ENCODE measurements at regions not wholly inside any gene's neighbourhood (a gene's known extent, or its start where the extent isn't known, plus 50 kb on each side); places are given as distances from the start of the nearest gene placed in this dataset.
"Not testable (repeated sequence)": the region's sequence is repeated elsewhere in the genome, so short reads cannot be mapped to it uniquely, and the experiment has no call there.

DNA sequence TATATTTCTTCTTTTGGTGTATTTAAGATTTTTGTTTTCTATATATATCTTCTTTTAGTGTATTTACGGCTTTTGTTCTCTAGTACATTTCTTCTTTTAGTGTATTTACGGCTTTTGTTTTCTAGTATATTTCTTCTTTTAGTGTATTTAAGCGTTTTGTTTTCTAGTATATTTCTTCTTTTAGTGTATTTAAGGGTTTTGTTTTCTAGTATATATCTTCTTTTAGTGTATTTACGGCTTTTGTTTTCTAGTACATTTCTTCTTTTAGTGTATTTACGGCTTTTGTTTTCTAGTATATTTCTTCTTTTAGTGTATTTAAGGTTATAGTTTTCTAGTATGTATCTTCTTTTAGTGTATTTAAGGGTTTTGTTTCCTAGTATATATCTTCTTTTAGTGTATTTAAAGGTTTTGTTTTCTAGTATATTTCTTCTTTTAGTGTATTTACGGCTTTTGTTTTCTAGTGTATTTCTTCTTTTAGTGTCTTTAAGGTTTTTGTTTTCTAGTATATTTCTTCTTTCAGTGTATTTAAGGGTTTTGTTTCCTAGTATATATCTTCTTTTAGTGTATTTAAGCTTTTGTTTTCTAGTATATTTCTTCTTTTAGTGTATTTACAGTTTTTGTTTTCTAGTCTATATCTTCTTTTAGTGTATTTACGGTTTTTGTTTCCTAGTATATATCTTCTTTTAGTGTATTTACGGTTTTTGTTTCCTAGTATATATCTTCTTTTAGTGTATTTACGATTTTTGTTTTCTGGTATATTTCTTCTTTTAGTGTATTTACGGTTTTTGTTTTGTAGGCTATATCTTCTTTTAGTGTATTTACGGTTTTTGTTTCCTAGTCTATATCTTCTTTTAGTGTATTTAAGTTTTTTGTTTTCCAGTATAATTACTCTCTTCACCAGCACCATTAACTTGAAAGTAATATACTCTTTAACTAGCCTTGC is 249.4 kb downstream of the SHOX start:
- DNase-seq = not testable (repeated sequence)

DNA sequence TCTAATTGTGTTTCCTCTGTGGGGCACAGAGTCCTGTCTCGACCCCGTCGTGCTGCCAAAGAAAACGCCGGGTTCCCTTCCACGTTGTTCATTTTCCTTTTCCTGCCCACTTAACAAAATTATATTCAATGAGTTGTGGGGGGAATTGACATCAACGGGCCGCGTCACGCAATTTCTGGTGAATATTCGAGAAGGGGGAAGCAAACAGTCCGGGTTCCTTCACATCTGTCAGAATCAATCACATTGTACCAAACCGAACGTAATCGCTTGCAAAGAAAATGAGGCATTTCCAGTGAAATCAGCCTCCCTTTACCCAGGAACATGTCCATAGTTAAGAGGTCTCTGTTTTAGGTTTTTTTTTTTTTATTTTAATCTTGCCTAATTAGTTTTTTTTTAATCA is 243.5 kb downstream of the SHOX start:
- no peak for DNase-seq

DNA sequence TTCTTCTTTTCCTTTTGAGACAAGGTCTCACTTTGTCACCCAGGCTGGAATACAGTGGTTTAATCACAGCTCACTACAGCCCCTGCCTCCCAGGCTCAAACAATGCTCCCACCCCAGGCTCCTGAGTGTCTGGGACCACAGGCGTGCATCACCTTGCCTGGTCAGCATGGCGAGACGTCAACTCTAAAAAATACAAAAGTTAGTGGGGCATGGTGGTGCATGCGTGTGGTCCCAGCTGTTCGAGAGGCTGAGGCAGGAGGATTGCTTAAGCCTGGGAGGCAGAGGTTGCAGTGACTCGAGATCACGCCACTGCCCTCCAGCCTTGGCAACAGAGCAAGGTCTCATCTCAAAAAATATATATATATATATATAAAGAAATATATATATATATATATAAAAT is 242.4 kb downstream of the SHOX start:
- no peak for DNase-seq

DNA sequence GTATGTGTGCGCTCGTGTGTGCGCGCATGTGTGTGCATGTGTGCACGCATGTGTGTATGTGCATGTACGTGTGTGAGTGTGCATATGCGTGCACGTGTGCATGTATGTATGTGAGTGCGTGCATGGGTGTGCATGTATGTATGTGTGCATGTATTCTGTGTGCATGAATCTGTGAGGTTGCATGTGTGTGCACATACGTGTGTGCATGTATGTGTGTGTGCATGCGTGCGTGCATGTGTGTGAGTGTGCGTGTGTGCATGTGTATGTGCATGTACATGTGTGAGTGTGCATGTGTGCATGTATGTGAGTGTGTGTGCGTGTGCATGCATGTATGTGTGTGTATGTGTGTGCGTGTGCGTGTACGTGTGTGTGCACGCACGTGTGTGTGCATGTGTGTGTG is 241.5 kb downstream of the SHOX start:
- DNase-seq = no peak

DNA sequence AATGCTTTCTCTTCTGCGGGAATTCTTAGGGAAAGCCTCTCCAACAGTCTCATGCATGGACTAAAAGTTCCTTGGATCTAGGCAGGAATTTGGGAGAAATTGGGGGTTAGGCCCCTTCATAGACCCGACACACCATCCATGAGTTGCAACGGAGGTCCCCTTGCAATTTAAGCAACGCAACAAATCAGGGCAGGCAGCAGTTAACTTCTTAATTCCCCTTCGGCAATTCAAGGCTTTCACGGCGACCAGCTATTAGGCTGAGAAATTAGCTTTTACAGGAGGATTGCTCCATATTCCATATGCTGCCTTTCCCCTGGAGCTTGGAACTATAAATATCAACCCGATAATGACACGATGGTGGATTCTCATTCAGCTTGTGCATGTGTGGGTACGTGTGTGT is 241.0 kb downstream of the SHOX start:
- no peak for DNase-seq

DNA sequence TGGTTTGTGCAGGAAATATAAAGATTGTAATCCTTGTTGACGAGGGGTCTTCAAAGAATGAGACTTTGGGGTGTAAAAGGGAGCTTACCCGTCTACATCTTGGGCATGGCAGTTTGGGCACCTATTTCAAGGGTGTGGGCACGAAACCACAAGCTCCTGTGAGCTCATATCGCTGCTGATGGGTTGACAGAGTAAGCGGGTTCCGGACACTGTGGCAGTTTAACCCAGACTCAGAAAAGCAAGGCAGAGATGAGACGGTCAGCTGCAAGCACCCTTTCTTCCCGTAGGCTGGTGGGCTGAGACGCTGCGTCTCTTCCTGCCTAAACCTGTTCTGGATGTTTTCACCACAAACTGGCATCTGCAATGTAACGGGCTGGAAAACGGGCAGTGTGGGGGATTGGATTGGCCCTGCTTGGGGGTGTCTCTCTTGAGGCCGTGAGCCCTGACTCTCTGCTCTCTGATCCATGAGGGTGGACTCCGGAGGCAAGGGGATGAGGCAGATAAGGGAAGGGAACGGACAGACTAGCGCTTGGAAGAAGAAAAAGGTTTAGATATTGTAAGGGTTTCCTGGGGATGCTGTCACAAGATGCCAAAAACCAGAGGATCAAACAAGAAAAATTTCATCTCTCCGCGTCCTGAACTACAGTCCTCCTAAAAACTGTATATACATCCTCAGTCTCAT is 237.5 kb downstream of the SHOX start:
- DNase-seq = no peak

DNA sequence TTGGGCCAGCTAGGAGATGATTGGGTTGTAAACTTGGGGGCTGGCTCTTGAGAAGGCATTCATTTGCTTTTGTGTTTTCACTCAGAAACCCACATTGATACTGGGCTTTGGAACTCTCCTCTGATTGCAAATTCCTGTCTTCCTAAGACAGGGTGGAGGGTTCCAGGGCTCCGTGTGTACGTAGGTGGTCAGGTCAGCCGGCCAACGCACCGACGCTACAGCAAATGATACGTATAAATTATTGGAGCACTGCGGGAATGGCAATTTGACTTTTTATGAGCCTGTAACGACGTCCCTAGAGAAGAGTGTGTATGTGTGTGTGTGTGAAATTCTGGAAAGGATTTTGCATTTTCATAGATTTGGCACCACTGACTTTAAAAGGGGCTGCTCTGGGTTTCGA is 236.9 kb downstream of the SHOX start:
- DNase-seq = no peak

DNA sequence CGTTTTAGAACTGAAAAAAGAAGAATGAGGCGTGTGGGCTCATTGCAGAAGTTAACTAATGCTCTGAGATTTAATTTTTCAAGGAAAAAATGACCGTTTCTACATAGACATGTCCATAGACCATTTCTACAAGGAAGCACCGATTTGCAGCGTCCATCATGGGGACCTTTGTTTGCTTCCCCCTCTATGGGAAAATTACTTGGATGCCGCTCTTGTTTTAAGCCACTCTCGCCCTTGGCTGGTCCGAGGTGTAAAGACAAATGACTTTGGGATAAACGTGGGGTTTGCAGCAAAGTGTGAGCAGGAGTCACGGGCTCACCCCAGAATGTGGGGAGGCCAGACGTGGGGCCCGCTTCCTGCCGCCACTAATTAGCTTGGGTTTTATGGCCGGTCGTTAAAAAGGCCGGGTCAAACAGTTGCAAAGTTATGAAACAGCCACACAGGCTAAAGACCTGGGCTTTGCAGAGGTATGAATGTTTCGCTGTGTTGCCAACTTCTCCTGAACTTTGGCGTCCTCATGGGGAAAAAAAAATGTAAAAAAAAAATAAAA is 235.9 kb downstream of the SHOX start:
- no peak for DNase-seq

DNA sequence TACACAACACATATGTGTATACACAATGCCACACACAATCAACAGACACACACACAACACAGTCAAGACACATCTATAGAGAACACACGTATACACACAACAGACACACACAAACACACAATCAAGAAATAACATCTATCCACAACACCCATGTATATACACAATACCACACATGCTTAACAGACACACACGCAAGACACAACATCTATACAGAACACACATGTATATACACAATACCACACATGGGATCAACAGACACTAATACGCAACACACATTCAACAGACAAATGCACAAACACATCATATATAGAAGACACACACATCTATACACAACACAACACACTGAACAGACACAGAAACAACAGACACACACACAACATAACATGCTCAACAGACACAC is 234.8 kb downstream of the SHOX start:
- no peak for DNase-seq

DNA sequence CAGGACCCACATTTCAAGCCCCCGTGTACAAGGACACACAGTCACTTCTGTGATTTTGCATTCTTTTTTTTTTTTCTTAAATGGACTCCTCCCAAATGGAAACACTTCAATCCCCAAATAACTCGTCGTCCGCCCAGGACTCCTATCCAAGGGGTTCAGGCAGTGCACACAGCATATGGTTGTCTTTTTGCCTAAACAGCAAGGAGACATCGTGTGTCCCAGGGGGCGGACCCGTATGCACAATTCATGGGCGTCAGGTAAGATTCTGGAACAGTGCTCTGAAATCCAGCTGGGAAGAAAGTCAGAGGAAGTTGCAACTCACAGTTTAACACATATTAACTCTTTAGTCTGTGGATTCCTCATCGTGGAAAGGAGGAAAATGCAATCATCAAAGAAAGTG is 231.3 kb downstream of the SHOX start:
- no peak for DNase-seq

DNA sequence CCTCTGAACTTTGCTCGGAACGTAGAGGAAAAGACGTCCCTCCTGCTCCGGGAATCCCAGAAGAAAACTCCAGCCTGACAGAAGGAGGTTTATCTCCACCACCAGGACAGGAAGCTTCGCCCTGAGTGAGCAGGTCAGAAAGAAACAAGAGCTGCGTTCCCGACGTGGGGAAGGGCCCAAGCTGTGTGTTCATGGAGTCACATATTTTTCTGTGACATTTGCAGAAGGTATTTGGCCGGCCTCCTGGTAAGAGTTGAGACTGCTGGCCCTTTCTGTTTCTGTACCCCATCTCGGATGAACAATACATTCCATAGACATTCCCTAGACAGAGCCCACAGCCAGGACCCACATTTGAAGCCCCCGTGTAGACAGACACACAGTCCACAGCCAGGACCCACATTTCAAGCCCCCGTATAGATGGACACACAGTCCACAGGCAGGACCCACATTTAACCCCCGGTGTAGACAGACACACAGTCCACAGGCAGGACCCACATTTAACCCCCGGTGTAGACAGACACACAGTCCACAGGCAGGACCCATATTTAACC is 230.8 kb downstream of the SHOX start:
- DNase-seq = no peak

DNA sequence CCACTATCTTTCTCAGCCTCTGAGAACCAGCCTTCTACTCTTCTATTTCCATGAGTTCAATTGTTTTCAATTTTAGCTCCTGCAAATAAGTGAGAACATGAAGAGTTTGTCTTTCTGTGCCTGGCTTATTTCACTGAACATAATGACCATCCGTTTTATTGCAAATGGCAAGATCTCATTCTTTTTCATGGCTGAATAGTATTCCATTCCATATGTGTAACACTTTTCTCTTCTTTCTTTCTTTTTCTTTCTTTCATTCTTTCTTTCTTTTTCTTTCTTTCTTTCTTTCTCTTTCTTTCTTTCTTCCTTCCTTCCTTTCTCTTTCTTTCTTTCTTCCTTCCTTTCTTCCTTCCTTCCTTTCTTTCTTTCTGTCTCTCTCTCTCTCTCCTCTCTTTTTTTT is 228.7 kb downstream of the SHOX start:
- DNase-seq = no peak

DNA sequence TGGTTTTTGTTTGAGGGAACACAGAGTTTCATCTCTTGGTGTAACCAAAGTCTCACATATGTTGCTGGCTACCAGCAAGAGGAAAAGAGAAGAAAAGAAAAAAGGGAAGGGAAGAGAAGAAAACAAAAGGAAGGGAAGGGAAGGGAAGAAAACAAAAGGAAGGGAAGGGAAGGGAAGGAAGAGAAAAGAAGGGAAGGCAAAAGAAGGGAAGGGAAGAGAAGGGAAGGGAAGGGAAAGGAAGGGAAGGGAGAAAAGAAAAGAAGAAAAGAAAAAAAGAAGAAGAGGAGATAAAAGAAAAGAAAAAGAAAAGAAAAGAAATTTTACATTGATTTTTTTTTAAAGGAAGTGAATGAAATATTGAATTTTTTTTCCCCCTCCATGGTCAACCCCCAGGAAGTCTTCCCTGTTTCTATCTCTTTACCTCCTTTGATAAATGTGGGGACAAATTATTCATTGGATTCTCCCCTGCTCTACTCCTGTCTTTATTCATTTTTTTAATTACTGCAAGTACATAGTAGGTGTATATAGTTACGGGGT is 228.0 kb downstream of the SHOX start:
- no peak for DNase-seq

DNA sequence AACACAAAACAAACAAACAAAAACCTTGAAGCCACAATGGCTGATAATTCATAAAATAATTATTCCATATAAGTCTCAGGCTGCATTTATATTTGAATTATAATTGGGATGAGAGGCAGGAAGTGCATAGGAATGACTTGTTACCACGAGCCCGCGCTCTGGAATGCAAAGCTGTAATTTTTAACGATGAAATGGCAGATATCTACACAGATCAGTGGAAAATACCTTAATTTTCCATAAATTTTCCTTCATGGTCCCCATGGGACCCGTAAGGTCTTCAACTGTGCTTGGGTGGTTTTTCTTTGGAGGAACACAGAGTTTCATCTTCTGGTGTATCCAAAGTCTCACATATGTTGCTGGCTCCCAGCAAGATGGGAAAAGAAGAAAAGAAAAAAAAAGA is 226.8 kb downstream of the SHOX start:
- DNase-seq = no peak

DNA sequence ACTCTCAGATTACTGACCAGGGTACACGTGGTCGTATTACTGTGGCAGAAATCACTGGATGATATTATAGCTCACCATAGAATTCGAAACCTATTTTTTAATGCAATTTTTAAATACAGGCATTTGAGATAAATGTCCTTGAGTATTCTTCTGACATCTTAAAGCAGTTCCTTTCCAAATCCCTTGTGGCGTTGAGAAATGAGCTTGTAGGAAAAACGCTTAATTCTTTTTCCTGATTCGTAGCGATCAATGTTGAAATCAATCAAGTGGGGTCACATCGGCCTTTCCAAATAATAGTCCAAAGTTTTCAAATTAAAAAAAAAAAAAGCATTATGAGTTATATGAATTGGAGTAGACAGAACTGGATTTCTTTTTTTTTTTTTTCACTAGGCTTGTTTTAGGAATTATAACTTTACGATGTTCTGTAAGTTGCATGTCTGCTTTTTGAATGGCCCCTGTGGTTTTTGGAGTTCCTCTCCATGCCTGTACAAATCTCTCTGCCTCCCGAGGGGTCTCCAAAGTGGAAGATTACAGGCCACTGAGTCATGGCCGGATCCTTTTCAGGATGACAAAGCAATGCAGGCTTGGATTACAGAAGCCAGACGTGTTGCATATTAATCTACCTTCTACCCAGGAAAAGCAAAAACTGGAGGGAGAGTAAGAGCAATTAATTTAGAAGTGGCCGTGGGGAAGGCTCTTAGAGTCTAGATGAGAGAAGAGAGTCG is 226.1 kb downstream of the SHOX start:
- no peak for DNase-seq

DNA sequence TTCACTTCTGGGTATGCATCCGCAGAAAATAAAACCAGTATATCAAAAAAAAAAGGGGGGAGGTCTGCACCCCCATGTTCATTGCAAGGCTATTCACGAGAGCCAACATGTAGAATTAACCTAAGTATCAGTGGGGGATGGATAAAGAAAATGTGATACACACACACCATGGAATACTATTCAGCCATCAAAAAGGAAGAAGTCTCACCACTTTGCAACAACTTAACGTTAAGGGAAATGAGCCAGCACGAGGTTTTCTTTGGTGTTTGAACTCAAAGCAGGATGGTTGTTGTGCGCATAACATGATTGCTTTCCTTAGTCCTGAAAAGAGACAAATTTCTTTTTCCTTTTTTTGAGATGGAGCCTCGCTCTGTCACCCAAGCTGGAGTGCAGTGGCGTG is 222.7 kb downstream of the SHOX start:
- DNase-seq = no peak

DNA sequence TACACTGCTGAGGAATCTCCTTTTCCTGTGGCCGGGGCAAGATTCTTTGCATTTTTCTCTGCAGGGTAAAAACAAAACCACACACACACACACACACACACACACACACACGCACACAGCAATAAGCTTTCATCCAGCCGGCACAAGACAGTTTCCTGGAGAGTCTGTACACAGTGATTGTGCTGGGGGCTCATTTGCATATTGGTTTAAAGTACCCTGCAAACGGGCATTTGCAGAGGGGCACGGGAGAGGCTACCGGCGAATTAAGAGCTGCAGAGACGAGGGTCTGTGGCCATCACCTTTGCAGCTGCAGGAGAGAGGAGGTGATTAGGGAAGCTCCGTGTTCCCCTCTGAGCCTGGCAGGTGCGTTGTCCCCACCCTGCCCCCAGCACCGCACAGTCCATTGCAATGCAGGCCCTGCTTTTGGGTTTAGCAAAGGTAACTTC is 219.9 kb downstream of the SHOX start:
- DNase-seq = no peak

DNA sequence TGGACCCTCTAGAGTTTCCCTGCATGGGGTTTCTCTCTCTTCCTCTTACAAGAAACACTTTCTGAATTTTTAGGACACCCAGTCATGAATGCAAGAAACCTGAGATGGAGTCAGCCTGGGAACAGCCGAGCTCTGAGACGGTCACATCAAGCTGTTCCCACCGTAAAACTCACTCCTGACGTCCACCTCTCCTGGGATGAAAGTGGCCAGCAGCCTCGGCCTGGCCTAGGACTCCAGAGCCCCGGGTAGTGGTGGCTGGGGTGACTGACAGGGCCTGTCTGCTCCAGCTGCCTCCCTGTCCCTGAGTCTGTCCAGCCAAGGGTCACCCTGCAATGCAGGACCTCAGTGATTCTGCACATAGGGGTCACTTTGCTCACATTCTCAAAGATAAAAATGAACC is 217.8 kb downstream of the SHOX start:
- no peak for DNase-seq

DNA sequence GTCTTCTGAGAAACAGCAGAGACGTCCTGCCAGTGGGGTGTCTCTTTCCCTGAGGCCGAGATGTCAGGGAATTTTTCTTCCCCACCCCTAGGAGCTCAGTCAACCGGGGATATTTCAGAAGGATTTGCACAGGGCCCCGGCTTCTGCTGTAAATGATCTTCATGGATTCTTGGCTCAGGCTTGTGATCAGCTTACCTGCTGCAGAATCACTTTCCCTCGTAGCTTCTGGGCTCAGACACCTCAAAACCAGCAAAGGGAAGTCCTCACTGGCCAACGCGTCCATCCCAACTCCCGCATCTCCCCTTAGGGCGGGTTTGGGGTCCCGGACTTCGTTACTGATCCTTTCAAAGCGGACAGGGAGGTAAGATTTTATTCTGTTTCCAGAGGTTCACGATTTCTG is 212.7 kb downstream of the SHOX start:
- DNase-seq = no peak

DNA sequence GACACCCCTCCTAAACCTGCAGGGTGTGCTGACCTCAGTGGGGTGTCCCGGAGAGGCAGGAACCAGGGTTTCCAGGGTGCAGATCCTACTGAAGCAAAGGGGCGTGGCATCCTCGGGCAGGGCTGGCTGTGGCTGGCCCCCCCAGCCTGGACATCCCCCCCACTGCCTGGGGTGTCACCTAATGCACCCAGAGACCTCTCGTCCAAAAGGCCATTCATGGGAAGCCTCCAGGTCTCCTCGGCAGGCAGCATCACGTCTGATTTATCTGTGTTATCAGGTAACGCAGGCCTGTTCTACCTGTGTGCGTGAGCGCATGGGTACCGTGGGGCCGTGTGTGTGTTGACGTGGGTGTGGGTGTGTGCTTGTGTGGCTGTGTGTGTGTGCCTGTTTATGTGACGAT is 210.0 kb downstream of the SHOX start:
- DNase-seq = no peak

DNA sequence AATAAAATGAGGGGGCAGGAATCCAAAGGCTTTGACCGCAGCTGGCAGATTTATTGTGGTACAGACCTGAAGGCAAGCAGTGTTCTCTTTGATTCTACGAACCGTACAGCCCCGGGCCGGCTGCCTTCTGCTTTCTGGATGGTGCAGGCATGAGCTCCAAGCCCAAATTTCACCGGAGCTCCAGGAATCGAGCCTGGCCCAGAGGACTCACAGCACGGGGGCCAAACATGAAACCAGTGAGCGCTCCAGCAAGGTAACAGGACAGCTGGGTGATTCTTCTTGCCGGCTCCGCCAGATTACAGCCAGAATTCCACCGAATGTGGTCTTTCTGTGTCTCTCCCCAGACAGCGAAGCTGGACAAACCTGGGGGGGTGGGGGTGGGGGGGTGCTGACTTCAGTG is 208.1 kb downstream of the SHOX start:
- DNase-seq = not testable (repeated sequence)

DNA sequence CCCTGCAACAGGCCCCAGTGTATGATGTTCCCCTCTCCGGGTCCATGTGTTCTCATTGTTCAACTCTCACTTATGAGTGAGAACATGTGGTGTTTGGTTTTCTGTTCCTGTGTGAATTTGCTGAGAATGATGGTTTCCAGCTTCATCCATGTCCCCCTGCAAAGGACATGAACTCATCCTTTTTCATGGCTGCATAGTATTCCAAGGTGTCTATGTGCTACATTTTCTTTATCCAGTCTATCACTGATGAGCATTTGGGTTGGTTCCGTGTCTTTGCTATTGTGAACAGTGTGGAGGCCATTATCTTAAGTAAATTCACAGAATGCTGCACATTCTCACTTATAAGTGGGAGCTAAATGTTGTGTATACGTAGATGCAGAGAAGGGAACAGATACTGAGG is 205.3 kb downstream of the SHOX start:
- not testable (repeated sequence) for DNase-seq

DNA sequence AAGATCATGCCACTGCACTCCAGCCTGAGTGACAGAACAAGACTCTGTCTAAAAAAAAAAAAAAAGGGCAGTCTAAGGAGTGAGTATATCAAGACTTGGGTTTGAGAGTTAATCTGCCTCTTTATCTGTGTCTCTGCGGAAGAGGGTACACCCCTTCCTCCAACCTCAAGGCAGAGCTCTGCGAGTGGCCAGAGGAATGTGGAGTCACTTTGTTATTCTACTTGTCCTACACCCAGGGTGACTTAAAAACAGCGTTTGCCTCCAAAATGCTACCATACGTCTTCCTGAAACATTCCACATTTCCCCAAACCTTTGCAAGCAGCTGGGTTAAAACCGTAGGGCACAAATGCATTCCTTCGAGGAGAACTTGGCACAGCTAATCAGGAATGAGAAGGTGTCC is 199.9 kb downstream of the SHOX start:
- no peak for DNase-seq
